SK-N-MC (cell line): ENCODE measurements at regions not wholly inside any gene's neighbourhood (a gene's known extent, or its start where the extent isn't known, plus 50 kb on each side); places are given as distances from the start of the nearest gene placed in this dataset.

ENCODE experiments used
- DNase-seq: peaks from one replicate; pipeline ENCODE4 v3.0.0-alpha.2; 2011; ENCODE audit warnings: low read depth, low spot score
- H3K27ac ChIP-seq: fragments of 200-600 bp; sonication (generic); 2 replicates; pipeline ENCODE4 v1.5.1; 2016; ENCODE audit warnings: mixed run types
- H3K36me3 ChIP-seq: fragments of 200-600 bp; sonication (generic); 2 replicates; pipeline ENCODE4 v1.6.1; 2017; ENCODE audit warnings: antibody characterized with exemption, low read length, mixed read lengths; ENCODE audit not compliant: insufficient read depth
- H3K4me3 ChIP-seq: fragments of 200-600 bp; sonication (generic); 2 replicates; pipeline ENCODE4 v1.5.1; 2016
- H3K9ac ChIP-seq: fragments of 200-600 bp; sonication (generic); 2 replicates; pipeline ENCODE4 v1.8.0; 2017; ENCODE audit warnings: mixed run types, mixed read lengths; ENCODE audit not compliant: insufficient read length
- H3K9me3 ChIP-seq: fragments of 200-600 bp; sonication (generic); 2 replicates; pipeline ENCODE4 v1.6.1; 2017; ENCODE audit warnings: low read depth, mild to moderate bottlenecking, antibody characterized with exemption, low read length, moderate library complexity, mixed read lengths
- EZH2 ChIP-seq: fragments of 200-600 bp; sonication (generic); IDR thresholded peaks from one replicate; pipeline ENCODE4 v1.6.1; 2017; ENCODE audit warnings: antibody characterized with exemption
- FOXP2 ChIP-seq: optimal IDR thresholded peaks from 2 replicates; pipeline ENCODE3; 2011; ENCODE audit warnings: mild to moderate bottlenecking, moderate library complexity; ENCODE audit not compliant: insufficient read depth; ENCODE audit errors: extremely low read length, control extremely low read depth
- POLR2AphosphoS5 ChIP-seq: IDR thresholded peaks from 2 replicates; pipeline ENCODE4 v1.6.1; 2012; ENCODE audit warnings: mild to moderate bottlenecking, low read depth, low read length, borderline replicate concordance

DNA sequence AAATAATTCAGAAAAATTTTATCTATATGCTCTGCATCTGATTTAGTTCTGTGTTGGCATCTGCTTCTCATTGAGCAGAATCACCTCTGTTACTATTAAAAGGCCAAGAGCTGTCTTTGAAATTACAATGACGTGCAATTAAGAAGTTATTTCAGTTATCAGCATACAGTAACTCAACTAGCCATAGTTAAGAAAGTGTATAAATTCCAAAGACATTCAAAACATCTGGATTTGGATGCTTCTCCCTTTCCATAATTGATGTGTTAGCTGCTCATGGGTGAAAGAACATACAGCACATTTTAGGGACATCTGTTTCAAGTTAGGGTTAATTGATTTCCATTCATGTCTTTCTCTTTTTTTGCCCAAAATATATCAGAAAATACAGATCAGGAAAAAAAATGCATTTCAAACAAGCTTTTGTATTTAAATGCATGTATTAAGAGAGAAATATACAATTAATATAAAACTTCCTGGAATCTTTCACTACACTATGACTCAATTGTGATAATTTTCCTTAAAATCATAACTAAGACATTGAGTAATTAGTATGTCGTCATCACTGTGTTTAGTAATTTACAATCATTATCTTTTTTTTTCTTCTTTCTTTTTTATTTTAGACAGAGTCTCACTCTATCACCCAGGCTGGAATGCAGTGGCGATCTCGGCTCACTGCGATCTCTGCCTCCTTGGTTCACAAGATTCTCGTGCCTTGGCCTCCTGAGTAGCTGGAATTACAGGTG, 82.7 kb upstream of the MBNL1 start:
- Histone ChIP-seq H3K4me3 (peak overlapping the region; percentile 63), H3K9ac (no peak overlapping the region), H3K9me3 (no peaks in the 10 kb centered on the region), H3K36me3 (no peaks in the 10 kb centered on the region), H3K27ac (peak overlapping the region; percentile 81)
- DNase-seq, result peak; percentile 72
- no peak; the same call in 1 of the 2 replicates for TF ChIP-seq POLR2AphosphoS5

DNA sequence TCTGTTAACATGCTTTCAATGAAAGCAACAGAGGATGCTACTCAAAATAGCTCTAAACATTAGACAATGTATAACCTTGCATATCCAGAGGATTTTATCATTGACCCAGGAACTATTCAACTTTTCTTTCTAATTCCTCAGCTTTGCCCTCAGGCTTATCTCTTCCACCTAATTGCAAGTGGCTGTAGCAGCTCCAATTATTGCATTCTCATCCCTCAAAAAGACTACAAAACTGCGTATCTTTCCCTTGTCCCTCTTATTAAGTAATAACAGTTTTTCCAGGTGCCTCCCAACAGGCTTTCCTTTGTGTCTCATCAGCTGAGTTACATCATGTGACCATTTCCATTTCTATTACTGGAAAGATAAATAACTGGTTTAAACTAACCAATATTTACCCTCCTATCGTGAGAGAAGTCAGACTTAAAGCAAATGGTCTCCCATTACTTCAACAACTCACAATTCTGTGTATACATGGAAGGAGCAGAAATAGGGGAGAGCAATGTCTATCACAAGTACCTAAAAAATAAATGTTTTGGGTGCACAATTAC, 78.0 kb upstream of the MBNL1 start:
- Histone ChIP-seq H3K9ac (no peak overlapping the region), H3K36me3 (no peaks in the 10 kb centered on the region), H3K9me3 (no peaks in the 10 kb centered on the region), H3K27ac (no peak overlapping the region), H3K4me3 (no peak overlapping the region)
- DNase-seq, result no peak
- TF ChIP-seq FOXP2 (no peak), EZH2 (no peak), POLR2AphosphoS5 (no peak)

GRCh38 chr3:152192050-152192449, 76.7 kb upstream of the MBNL1 start:
- Histone ChIP-seq H3K27ac (no peak overlapping the region), H3K4me3 (no peak overlapping the region), H3K9ac (no peak overlapping the region), H3K36me3 (no peaks in the 10 kb centered on the region), H3K9me3 (no peaks in the 10 kb centered on the region)
- TF ChIP-seq POLR2AphosphoS5 (no peak), FOXP2 (no peak), EZH2 (no peak)
- no peak for DNase-seq

DNA sequence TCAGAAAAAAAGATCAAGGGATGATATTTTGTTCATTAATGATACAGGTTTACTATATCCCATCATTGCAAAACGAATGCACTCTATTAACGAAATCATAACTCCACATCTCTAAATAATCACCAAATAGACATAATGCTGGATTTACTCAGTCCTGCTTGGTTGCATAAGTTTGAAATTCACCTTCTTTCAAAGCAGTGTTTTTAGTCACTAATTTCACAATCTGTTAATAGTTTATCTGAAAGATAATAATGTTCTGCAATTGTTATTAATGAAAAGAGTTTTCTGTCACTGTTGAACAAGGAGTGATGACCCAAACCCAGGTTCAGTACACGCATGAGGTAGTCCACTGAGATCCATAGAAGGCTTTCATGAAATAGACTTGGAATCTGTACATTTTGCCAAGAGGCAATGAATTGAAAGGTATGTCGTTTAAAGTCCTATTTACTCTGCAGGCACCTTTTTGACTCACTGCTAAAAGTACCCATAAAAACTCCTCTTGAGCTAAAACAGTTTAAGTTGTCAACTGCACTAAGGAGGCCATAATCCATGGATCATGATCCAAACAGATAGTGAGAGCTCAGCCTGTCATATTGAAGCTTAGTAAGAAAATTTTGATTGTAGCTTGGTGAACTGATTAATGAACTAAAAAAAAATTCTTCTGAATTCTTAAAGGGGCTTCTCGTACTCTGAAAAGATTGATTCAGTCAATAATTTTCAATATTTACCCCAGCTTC, 75.6 kb upstream of the MBNL1 start:
- Histone ChIP-seq H3K27ac (no peak overlapping the region), H3K9me3 (no peaks in the 10 kb centered on the region), H3K36me3 (no peaks in the 10 kb centered on the region), H3K4me3 (no peak overlapping the region), H3K9ac (no peak overlapping the region)
- DNase-seq, result no peak
- no peak for TF ChIP-seq FOXP2
- TF ChIP-seq EZH2, result no peak
- no peak for TF ChIP-seq POLR2AphosphoS5

DNA sequence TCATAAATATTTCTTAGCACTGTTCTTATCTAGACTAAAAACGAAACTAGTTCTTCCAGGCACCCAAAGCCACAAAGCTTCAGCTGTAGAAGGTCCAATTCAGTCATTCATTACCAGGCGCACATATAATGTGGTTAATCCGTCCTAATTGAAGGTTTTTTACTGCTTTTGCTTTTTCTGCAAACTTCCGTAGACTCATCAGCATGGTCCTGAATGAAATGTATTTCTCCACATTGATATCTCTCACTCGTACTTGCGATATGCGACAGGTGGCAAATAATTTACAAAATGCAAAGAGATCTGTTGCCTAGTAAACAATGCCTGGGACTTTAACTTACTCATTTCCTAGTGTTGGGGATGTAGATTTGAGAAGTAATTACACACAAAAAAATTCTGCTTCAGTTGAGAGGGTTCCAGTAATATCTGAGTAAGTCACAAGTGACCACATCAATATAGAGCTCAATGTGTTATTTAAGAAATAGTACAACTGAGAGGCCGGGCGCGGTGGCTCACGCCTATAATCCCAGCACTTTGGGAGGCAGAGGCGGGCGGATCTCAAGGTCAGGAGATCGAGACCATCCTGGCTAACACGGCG, 75.0 kb upstream of the MBNL1 start:
- no peaks in the 10 kb centered on the region for H3K36me3 ChIP-seq
- no peak for DNase-seq
- H3K27ac ChIP-seq, result no peak overlapping the region
- H3K4me3 ChIP-seq, result no peak overlapping the region
- H3K9me3 ChIP-seq, result no peaks in the 10 kb centered on the region
- H3K9ac ChIP-seq, result no peak overlapping the region
- TF ChIP-seq EZH2, result no peak
- no peak for TF ChIP-seq POLR2AphosphoS5

DNA sequence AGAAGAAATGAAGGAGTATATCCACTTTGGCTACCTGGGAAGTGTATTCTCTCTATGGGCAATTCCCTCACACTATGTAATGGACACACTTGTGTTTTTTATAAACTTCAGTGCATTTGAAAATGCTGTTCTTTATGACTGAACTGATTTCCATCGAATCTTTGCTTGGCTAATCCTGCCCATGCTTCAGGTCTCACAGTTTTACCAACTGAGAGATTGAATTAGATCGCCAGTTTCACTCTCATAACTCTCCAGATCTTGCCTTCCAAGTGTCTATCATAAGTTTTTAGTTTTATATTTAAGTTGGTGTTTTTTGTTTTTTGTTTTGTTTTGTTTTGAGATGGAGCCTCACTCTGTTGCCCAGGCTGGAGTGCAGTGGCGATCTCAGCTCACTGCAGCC, 73.5 kb upstream of the MBNL1 start:
- no peak overlapping the region for H3K9ac ChIP-seq
- TF ChIP-seq EZH2 (no peak), POLR2AphosphoS5 (no peak), FOXP2 (no peak)
- no peaks in the 10 kb centered on the region for H3K36me3 ChIP-seq
- no peak overlapping the region for H3K27ac ChIP-seq
- DNase-seq, result no peak
- H3K9me3 ChIP-seq, result no peaks in the 10 kb centered on the region
- no peak overlapping the region for H3K4me3 ChIP-seq

DNA sequence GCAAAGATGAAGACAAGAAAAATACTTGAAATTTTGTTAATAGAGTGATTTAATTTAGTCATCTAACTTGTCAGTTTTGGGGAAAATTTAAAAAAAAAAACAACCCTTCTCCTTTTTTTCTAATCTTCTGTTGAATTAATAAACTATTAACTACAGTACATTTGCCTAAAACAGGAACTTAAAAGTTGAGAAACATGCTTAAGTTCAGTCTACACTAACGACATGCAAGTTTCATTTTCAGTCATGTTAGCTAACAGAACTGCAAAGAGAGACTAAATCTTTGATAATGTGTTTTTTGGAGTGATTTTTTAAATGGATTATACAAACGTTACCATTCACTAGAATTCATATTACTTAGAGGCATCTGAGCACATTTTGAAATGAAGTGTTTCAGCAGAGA, 71.9 kb upstream of the MBNL1 start:
- TF ChIP-seq EZH2 (no peak), FOXP2 (no peak), POLR2AphosphoS5 (no peak)
- Histone ChIP-seq H3K9me3 (no peaks in the 10 kb centered on the region), H3K9ac (no peak overlapping the region), H3K27ac (0 out of 2 replicates have a peak overlapping the region, but pooled peaks have one; percentile 17), H3K4me3 (no peak overlapping the region), H3K36me3 (no peaks in the 10 kb centered on the region)
- DNase-seq, result no peak

- no peak overlapping the region for H3K9ac ChIP-seq
Observed at GRCh38 chr3:152197451-152197850, 71.3 kb upstream of the MBNL1 start.

More at GRCh38 chr3:152197451-152197850, 71.3 kb upstream of the MBNL1 start:
- no peaks in the 10 kb centered on the region for H3K9me3 ChIP-seq
- no peak for DNase-seq
- H3K36me3 ChIP-seq, result no peaks in the 10 kb centered on the region
- H3K27ac ChIP-seq, result 0 out of 2 replicates have a peak overlapping the region, but pooled peaks have one; percentile 3
- no peak overlapping the region for H3K4me3 ChIP-seq
- TF ChIP-seq FOXP2 (no peak), POLR2AphosphoS5 (no peak), EZH2 (no peak)
